Astrocyte (in vitro differentiated cells and primary cell): ENCODE measurements at regions not wholly inside any gene's neighbourhood (a gene's known extent, or its start where the extent isn't known, plus 50 kb on each side); places are given as distances from the start of the nearest gene placed in this dataset.

Experiments
- DNase-seq: peaks from one replicate; pipeline ENCODE4 v3.0.0-alpha.2; 2010; ENCODE audit warnings: low read depth
- FAIRE-seq: peaks from 2 replicates; lab custom pipeline; 2011; peaks lifted over from hg19 to GRCh38; lab: Jason Lieb, UNC
- H2AFZ ChIP-seq: 2 replicates; pipeline ENCODE4 v1.6.0; 2012; ENCODE audit warnings: low read depth, low read length, inconsistent platforms
- H3K27ac ChIP-seq: 2 replicates; pipeline ENCODE4 v1.5.1; 2011; ENCODE audit warnings: low read depth, low read length, inconsistent platforms
- H3K27me3 ChIP-seq: 2 replicates; pipeline ENCODE4 v1.6.0; 2011; ENCODE audit warnings: low read length, inconsistent platforms; ENCODE audit not compliant: insufficient read depth
- H3K36me3 ChIP-seq: 2 replicates; pipeline ENCODE4 v1.5.1; 2011; ENCODE audit warnings: low read length, inconsistent platforms; ENCODE audit not compliant: insufficient read depth
- H3K4me1 ChIP-seq: 2 replicates; pipeline ENCODE4 v1.5.1; 2011; ENCODE audit warnings: low read length, inconsistent platforms; ENCODE audit not compliant: insufficient read depth
- H3K4me2 ChIP-seq: 2 replicates; pipeline ENCODE4 v1.6.0; 2012; ENCODE audit warnings: low read length, inconsistent platforms
- H3K4me3 ChIP-seq: 2 replicates; pipeline ENCODE4 v1.5.1; 2011; ENCODE audit warnings: low read depth, mild to moderate bottlenecking, low read length, inconsistent platforms; ENCODE audit not compliant: insufficient read depth
- H3K79me2 ChIP-seq: 2 replicates; pipeline ENCODE4 v1.6.0; 2012; ENCODE audit warnings: mild to moderate bottlenecking, low read length, inconsistent platforms; ENCODE audit not compliant: insufficient read depth
- H3K9ac ChIP-seq: 2 replicates; pipeline ENCODE4 v1.6.0; 2012; ENCODE audit warnings: mild to moderate bottlenecking, low read length, inconsistent platforms
- H3K9me3 ChIP-seq: 2 replicates; pipeline ENCODE4 v1.5.1; 2012; ENCODE audit warnings: low read depth, mild to moderate bottlenecking, low read length, inconsistent platforms; ENCODE audit not compliant: insufficient read depth
- H4K20me1 ChIP-seq: 2 replicates; pipeline ENCODE4 v1.6.0; 2012; ENCODE audit warnings: low read length, inconsistent platforms; ENCODE audit not compliant: insufficient read depth
- H3K27ac Mint-ChIP-seq: one replicate; pipeline ENCODE4 v1.8.0; 2021; ENCODE audit warnings: mild to moderate bottlenecking, mixed read lengths; ENCODE audit not compliant: unreplicated experiment
- H3K27me3 Mint-ChIP-seq: one replicate; pipeline ENCODE4 v1.8.0; 2021; ENCODE audit warnings: low read depth, mixed read lengths; ENCODE audit not compliant: unreplicated experiment
- H3K36me3 Mint-ChIP-seq: one replicate; pipeline ENCODE4 v1.8.0; 2021; ENCODE audit warnings: low read depth, mixed read lengths; ENCODE audit not compliant: unreplicated experiment
- H3K4me1 Mint-ChIP-seq: one replicate; pipeline ENCODE4 v1.8.0; 2021; ENCODE audit warnings: low read depth, mixed read lengths; ENCODE audit not compliant: unreplicated experiment
- H3K4me3 Mint-ChIP-seq: one replicate; pipeline ENCODE4 v1.8.0; 2021; ENCODE audit warnings: mild to moderate bottlenecking, moderate library complexity, mixed read lengths; ENCODE audit not compliant: unreplicated experiment
- H3K9me3 Mint-ChIP-seq: one replicate; pipeline ENCODE4 v1.8.0; 2021; ENCODE audit warnings: mild to moderate bottlenecking, mixed read lengths; ENCODE audit not compliant: unreplicated experiment
- EZH2 ChIP-seq: IDR thresholded peaks from 2 replicates; pipeline ENCODE4 v1.6.1; 2012; ENCODE audit warnings: mild to moderate bottlenecking, low read length, inconsistent platforms; ENCODE audit not compliant: insufficient read depth
- TF ChIP-seq, protein P1 (sequence below): IDR thresholded peaks from 2 replicates; pipeline ENCODE4 v1.5.1; 2011; ENCODE audit warnings: low read depth, mild to moderate bottlenecking, inconsistent platforms, low read length, moderate library complexity; ENCODE audit not compliant: insufficient read depth

GRCh38 chr9:100689635-100690034 is 111.8 kb downstream of the CAVIN4 start:
- Mint-ChIP-seq H3K36me3 (no peaks in the 10 kb centered on the region), H3K27ac (no peak overlapping the region)
- FAIRE-seq: no peak

DNA sequence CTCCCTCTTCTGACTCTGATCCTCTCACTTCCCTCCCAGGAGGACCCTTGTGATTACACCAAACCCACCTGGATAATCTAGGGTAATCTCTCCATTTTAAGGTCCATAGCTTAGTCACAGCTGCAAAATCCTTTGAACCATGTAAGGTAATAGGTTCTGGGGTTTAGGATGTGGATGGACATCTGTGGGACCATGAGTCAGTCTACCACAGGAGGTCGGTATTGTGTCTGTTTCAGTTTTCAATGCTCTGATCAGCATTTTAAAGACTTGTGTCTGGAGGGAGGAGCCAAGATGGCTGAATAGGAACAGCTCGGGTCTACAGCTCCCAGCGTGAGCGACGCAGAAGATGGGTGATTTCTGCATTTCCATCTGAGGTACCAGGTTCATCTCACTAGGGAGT is 112.6 kb downstream of the CAVIN4 start:
- FAIRE-seq: no peak
- Mint-ChIP-seq H3K4me1 (no peaks in the 10 kb centered on the region), H3K36me3 (no peaks in the 10 kb centered on the region), H3K9me3 (no peaks in the 10 kb centered on the region), H3K27me3 (no peaks in the 10 kb centered on the region), H3K4me3 (no peak overlapping the region), H3K27ac (no peak overlapping the region)
- no peaks in the 10 kb centered on the region for H3K79me2 ChIP-seq
- TF ChIP-seq, protein P1, sequence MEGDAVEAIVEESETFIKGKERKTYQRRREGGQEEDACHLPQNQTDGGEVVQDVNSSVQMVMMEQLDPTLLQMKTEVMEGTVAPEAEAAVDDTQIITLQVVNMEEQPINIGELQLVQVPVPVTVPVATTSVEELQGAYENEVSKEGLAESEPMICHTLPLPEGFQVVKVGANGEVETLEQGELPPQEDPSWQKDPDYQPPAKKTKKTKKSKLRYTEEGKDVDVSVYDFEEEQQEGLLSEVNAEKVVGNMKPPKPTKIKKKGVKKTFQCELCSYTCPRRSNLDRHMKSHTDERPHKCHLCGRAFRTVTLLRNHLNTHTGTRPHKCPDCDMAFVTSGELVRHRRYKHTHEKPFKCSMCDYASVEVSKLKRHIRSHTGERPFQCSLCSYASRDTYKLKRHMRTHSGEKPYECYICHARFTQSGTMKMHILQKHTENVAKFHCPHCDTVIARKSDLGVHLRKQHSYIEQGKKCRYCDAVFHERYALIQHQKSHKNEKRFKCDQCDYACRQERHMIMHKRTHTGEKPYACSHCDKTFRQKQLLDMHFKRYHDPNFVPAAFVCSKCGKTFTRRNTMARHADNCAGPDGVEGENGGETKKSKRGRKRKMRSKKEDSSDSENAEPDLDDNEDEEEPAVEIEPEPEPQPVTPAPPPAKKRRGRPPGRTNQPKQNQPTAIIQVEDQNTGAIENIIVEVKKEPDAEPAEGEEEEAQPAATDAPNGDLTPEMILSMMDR: no peak
- TF ChIP-seq EZH2: no peak
- H3K4me2 ChIP-seq: no peak overlapping the region
- H3K27ac ChIP-seq: no peak overlapping the region
- no peaks in the 10 kb centered on the region for H3K36me3 ChIP-seq
- DNase-seq: no peak
- H3K27me3 ChIP-seq: no peaks in the 10 kb centered on the region
- no peak overlapping the region for H3K9ac ChIP-seq
- no peaks in the 10 kb centered on the region for H3K4me1 ChIP-seq
- no peak overlapping the region for H3K4me3 ChIP-seq
- H4K20me1 ChIP-seq: no peaks in the 10 kb centered on the region
- H2AFZ ChIP-seq: no peak overlapping the region
- no peaks in the 10 kb centered on the region for H3K9me3 ChIP-seq

More at GRCh38 chr9:100689635-100690034, 111.8 kb downstream of the CAVIN4 start:
- H4K20me1 ChIP-seq: no peaks in the 10 kb centered on the region
- no peaks in the 10 kb centered on the region for H3K27me3 Mint-ChIP-seq
- H3K9me3 Mint-ChIP-seq: no peaks in the 10 kb centered on the region
- no peaks in the 10 kb centered on the region for H3K27me3 ChIP-seq
- H3K4me3 Mint-ChIP-seq: no peak overlapping the region
- H3K79me2 ChIP-seq: no peaks in the 10 kb centered on the region
- H3K9me3 ChIP-seq: no peaks in the 10 kb centered on the region
- H3K36me3 ChIP-seq: no peaks in the 10 kb centered on the region
- H3K27ac ChIP-seq: no peak overlapping the region
- DNase-seq: no peak
- H3K4me3 ChIP-seq: no peak overlapping the region
- H3K4me1 Mint-ChIP-seq: no peaks in the 10 kb centered on the region
- no peaks in the 10 kb centered on the region for H3K4me1 ChIP-seq
- H3K9ac ChIP-seq: no peak overlapping the region
- H2AFZ ChIP-seq: no peak overlapping the region
- H3K4me2 ChIP-seq: no peak overlapping the region
- TF ChIP-seq, protein P1: no peak
- TF ChIP-seq EZH2: no peak

DNA sequence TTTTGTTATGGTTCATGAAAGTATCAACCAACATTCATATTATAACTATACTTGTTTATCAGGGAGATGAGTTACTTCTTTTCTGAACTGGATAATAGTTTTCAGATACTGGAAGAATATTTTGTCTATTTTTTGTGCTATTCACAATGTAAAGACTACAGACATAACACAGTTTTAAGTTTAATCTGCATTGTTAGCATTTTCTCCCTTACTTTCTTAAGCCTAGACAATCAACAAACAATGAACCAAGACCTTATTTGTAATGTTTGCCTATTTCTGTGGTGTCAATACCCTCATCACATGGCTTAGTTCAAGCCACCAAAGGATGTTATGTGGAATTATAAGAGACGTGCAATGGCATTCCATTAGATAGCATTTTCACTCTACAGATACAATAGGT is 119.5 kb downstream of the CAVIN4 start:
- peaks cover 4% of the 10 kb centered on the region for H3K4me1 Mint-ChIP-seq
- TF ChIP-seq EZH2: no peak
- TF ChIP-seq, protein P1: no peak
- Histone ChIP-seq H3K4me1 (no peaks in the 10 kb centered on the region), H3K27me3 (no peaks in the 10 kb centered on the region), H3K36me3 (no peaks in the 10 kb centered on the region), H3K79me2 (no peaks in the 10 kb centered on the region), H2AFZ (no peak overlapping the region), H3K9me3 (no peaks in the 10 kb centered on the region), H3K27ac (no peak overlapping the region), H3K9ac (no peak overlapping the region), H3K4me2 (no peak overlapping the region), H4K20me1 (no peaks in the 10 kb centered on the region), H3K4me3 (no peak overlapping the region)
- FAIRE-seq (no peak), DNase-seq (no peak)
- no peaks in the 10 kb centered on the region for H3K36me3 Mint-ChIP-seq
- H3K4me3 Mint-ChIP-seq: no peak overlapping the region
- H3K9me3 Mint-ChIP-seq: no peaks in the 10 kb centered on the region
- no peak overlapping the region for H3K27ac Mint-ChIP-seq
- H3K27me3 Mint-ChIP-seq: peaks cover 3% of the 10 kb centered on the region
